ENCODE measurements at regions not wholly inside any gene's neighbourhood (a gene's known extent, or its start where the extent isn't known, plus 50 kb on each side); places are given as distances from the start of the nearest gene placed in this dataset.

DNA sequence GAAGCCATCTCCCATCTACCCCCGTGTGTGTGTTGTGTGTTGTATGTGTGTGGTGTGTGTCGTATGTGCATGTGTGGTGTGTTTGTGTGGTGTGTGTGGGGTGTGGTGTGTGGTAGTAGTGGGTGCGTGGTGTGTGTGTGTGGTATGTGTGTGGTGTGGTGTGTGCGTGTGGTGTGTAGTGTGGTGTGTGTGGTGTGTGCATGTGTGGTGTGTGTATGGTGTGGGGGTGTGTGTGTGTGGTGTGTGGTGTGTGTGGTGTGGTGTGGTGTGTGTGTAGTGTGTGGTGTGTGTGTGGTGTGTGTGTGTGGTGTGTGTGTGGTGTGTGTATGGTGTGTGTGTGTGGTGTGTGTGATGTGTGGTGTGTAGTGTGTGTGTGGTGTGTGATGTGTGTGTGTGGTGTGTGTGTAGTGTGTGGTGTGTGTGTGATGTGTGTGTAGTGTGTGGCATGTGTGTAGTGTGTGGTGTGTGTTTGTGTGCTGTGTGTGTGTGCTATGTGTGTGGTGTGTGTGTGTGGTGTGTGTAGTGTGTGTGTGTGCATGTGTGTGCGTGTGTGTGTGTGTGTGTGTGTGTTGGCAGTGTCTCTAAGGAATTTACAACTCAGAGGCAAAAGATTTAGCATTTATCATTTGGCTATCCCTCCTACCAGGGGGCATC lies 156.3 kb upstream of the TMEM108 start:
- TF ChIP-seq EZH2phosphoT487 (IDR thresholded peaks at IDR 0.05; ENCODE audit: insufficient read depth, low read depth) (no peak), EZH2 (IDR thresholded peaks at IDR 0.05; ENCODE audit: insufficient read depth, poor library complexity, severe bottlenecking) (no peak)
